Endothelial cell (in vitro differentiated cells): ENCODE measurements at regions not wholly inside any gene's neighbourhood (a gene's known extent, or its start where the extent isn't known, plus 50 kb on each side); places are given as distances from the start of the nearest gene placed in this dataset.
"Not testable (repeated sequence)": the region's sequence is repeated elsewhere in the genome, so short reads cannot be mapped to it uniquely, and the experiment has no call there.

Experiments used
- DNase-seq: peaks from one replicate; pipeline ENCODE4 v3.0.0; 2021; ENCODE audit warnings: low spot score
- H3K27ac Mint-ChIP-seq: one replicate; pipeline ENCODE4 v1.8.0; 2021; ENCODE audit warnings: mixed read lengths, inconsistent platforms; ENCODE audit not compliant: unreplicated experiment
- H3K27me3 Mint-ChIP-seq: one replicate; pipeline ENCODE4 v1.8.0; 2021; ENCODE audit warnings: mild to moderate bottlenecking, moderate library complexity, mixed read lengths, inconsistent platforms; ENCODE audit not compliant: unreplicated experiment
- H3K36me3 Mint-ChIP-seq: one replicate; pipeline ENCODE4 v1.8.0; 2021; ENCODE audit warnings: mild to moderate bottlenecking, low read depth, mixed read lengths, inconsistent platforms; ENCODE audit not compliant: unreplicated experiment
- H3K4me1 Mint-ChIP-seq: one replicate; pipeline ENCODE4 v1.8.0; 2021; ENCODE audit warnings: mild to moderate bottlenecking, mixed read lengths, inconsistent platforms; ENCODE audit not compliant: unreplicated experiment
- H3K4me3 Mint-ChIP-seq: one replicate; pipeline ENCODE4 v1.8.0; 2021; ENCODE audit warnings: mild to moderate bottlenecking, mixed read lengths, inconsistent platforms; ENCODE audit not compliant: unreplicated experiment
- H3K9me3 Mint-ChIP-seq: one replicate; pipeline ENCODE4 v1.8.0; 2021; ENCODE audit warnings: mixed read lengths, inconsistent platforms; ENCODE audit not compliant: unreplicated experiment
- TF ChIP-seq, protein P1 (sequence below): fragments of 200-600 bp; sonication (generic); IDR thresholded peaks from one replicate; pipeline ENCODE4 v1.5.0; 2021; ENCODE audit warnings: antibody characterized with exemption; ENCODE audit not compliant: unreplicated experiment

DNA sequence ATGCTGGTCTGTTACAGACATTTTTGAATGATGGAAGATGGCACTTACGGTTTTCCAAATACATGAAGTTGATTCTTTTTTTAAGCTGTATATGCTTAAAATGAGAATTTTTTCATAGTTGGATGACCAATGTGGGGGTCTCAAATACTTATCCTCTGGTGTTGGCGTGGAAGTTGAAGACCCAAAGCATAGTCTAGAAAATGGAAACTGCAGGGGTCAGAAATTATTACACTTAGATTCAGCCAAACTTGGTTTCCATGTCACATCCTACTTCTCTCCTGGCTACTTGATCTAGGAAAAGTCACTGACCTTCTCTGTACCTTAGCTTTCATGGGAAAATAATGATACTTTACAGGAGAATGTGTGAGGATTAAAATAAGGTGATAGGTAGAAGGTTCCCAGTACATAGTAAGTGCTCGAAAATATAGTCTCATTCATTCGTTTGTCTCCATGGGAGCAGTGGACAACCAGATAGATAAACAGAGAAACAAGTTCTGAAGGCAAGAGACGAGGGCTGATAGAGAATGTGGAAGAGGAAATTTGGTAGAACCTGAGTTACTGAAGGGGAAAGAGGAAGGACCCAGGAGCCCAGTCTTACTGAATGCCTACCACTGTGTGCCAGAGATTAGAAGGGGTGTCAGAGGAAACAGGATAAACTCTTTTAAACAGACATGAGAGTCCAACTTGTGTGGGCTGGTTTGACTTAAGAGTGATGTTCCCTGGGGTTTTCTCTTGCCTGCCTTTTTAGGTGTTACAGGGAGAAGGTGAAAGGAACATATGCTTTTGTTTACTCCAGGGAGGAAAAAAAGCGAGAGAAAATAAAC, 560.3 kb upstream of the KLF4 start:
- no peak overlapping the region for H3K4me3 Mint-ChIP-seq
- peak overlapping the region; percentile 33 for H3K27ac Mint-ChIP-seq
- no peaks in the 10 kb centered on the region for H3K36me3 Mint-ChIP-seq
- TF ChIP-seq, protein P1, sequence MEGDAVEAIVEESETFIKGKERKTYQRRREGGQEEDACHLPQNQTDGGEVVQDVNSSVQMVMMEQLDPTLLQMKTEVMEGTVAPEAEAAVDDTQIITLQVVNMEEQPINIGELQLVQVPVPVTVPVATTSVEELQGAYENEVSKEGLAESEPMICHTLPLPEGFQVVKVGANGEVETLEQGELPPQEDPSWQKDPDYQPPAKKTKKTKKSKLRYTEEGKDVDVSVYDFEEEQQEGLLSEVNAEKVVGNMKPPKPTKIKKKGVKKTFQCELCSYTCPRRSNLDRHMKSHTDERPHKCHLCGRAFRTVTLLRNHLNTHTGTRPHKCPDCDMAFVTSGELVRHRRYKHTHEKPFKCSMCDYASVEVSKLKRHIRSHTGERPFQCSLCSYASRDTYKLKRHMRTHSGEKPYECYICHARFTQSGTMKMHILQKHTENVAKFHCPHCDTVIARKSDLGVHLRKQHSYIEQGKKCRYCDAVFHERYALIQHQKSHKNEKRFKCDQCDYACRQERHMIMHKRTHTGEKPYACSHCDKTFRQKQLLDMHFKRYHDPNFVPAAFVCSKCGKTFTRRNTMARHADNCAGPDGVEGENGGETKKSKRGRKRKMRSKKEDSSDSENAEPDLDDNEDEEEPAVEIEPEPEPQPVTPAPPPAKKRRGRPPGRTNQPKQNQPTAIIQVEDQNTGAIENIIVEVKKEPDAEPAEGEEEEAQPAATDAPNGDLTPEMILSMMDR = no peak
- DNase-seq = no peak
- H3K27me3 Mint-ChIP-seq = peaks cover 2% of the 10 kb centered on the region
- H3K9me3 Mint-ChIP-seq = no peaks in the 10 kb centered on the region
- peaks cover 44% of the 10 kb centered on the region for H3K4me1 Mint-ChIP-seq

DNA sequence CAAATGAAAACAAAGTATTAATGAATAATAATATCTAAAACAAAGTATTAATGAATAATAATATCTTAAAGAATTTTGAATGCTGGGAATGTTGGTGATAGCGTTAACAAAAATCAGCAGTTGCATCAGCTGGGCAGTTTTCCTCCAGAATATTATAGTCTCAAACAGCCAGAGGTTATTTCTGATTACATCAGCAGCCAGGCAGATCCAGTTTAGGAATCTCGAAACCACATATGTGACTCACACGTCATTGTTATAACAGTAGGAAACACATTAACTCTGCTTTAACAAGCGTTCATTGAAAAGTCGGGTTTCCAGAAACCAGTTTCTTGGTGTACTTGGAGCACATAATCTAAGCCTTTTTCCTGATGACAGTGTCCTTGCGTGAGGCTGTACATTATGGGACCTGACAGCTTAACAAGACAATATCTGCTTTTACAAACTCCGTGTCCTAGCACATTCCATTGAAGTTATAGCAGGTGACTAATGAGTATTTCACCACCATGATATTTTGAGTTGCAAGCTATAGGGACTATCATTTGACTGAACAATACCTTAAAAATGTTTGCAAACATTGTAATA, 559.5 kb upstream of the KLF4 start:
- no peak overlapping the region for H3K27ac Mint-ChIP-seq
- H3K4me3 Mint-ChIP-seq = no peak overlapping the region
- DNase-seq = no peak
- H3K9me3 Mint-ChIP-seq = no peaks in the 10 kb centered on the region
- no peaks in the 10 kb centered on the region for H3K36me3 Mint-ChIP-seq
- TF ChIP-seq, protein P1 = no peak
- H3K4me1 Mint-ChIP-seq = peaks cover 36% of the 10 kb centered on the region
- H3K27me3 Mint-ChIP-seq = peaks cover 2% of the 10 kb centered on the region

DNA sequence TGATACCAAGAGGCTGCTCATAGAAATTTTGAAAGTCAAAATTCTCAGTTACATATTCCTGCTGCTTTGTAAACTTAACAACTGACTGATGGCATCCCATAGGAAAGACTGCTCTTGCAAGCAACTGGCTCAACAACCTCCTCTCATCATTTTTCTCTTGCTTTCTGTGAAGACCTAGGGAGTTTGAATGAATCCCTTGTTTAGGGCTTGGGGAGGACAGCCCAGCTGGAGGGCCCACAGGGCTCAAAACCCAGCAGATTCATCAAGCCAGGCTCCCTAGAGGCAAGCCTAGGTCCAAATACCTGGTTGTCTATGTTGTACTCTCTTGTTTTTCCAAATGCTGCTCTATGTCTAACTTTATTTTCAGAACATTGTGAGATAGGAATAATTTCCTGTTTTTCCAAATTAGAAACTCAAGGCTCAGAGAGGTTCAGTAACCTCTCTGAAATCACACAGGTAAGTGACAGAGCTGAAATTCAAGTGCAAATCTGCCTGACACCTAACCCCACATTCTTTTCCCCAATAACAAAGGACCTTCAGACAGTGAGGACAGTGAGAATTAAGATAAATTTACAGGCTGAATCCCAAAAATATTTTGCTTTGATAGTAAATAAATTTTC, 558.9 kb upstream of the KLF4 start:
- H3K36me3 Mint-ChIP-seq = no peaks in the 10 kb centered on the region
- no peaks in the 10 kb centered on the region for H3K9me3 Mint-ChIP-seq
- no peak for DNase-seq
- H3K27me3 Mint-ChIP-seq = peaks cover 2% of the 10 kb centered on the region
- peak overlapping the region; percentile 73 for H3K27ac Mint-ChIP-seq
- H3K4me3 Mint-ChIP-seq = no peak overlapping the region
- TF ChIP-seq, protein P1 = no peak
- H3K4me1 Mint-ChIP-seq = peaks cover 30% of the 10 kb centered on the region

DNA sequence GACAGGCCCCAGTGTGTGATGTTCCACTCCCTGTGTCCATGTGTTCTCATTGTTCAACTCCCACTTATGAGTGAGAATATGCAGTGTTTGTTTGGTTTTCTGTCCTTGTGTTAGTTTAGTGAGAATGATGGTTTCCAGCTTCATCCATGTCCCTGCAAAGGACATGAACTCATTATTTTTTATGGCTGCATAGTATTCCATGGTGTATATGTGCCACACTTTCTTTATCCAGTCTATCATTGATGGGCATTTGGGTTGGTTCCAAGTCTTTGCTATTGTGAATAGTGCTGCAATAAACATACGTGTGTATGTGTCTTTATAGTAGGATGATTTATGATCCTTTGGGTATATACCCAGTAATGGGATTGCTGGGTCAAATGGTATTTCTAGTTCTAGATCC, 558.2 kb upstream of the KLF4 start:
- H3K27ac Mint-ChIP-seq, H3K36me3 Mint-ChIP-seq, H3K9me3 Mint-ChIP-seq, H3K4me3 Mint-ChIP-seq, DNase-seq, H3K27me3 Mint-ChIP-seq: not testable (repeated sequence)
- peaks cover 25% of the 10 kb centered on the region for H3K4me1 Mint-ChIP-seq

DNA sequence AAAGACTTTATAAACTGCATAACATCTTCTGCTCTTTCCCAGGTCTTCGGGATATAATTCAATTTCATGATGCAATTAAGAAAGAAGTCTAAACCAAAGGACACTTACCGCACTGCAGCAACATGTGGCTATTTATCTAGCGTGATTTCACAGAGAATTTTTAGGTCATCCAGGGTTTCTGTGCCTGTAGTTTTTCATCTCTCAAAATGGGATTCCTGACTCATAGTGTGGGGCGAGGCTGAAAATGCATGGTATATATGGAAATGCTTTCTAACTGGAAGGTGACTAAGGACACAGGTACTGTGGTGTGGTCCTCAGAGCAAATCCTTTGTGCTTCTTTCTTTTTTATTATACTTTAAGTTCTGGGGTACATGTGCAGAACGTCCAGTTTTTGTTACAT, 557.7 kb upstream of the KLF4 start:
- Mint-ChIP-seq H3K27me3 (no peaks in the 10 kb centered on the region), H3K36me3 (no peaks in the 10 kb centered on the region), H3K27ac (no peak overlapping the region), H3K4me1 (peaks cover 24% of the 10 kb centered on the region), H3K4me3 (no peak overlapping the region), H3K9me3 (no peaks in the 10 kb centered on the region)
- DNase-seq = no peak
- TF ChIP-seq, protein P1 = no peak
